NCI-H524 treated with DMSO at 0.1 percent for 48 hours (cell line): ENCODE measurements at regions not wholly inside any gene's neighbourhood (a gene's known extent, or its start where the extent isn't known, plus 50 kb on each side); places are given as distances from the start of the nearest gene placed in this dataset.

Source experiments
- DNase-seq: peaks from one replicate; lab custom pipeline; 2025; lab: John Stamatoyannopoulos, UW

DNA sequence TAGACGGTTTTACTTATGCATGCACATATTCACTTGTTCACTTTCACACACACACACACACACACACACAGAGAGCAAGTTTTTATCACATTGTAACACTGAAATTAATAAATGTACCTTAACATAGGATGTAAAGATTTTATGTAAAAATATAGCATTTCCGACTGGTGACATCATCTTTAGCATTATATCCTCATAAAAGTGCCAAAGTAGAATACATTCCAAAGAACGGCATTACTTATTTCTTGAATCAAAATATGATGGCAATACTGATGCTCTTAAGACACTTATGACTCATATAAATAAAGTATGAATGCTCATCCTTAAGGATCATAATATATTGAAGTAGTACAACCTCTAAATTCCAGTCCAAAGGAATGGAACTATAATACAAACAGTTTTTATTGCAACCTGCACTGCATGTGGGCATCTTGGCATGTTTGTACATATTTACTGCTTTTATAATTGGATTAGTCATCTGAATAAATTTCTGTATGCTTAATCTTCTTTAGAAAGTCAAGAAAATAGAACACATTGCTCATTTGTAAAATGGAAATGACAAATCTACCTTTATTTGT is 290.0 kb upstream of the SEMA3A start:
- no peak for DNase-seq

- no peak for DNase-seq
These were observed 287.9 kb upstream of the SEMA3A start for GRCh38 chr7:84482476-84482875.

- no peak for DNase-seq
These were observed 284.5 kb upstream of the SEMA3A start for GRCh38 chr7:84479059-84479458.

- no peak for DNase-seq
These were observed 283.3 kb upstream of the SEMA3A start for GRCh38 chr7:84477786-84478478.

GRCh38 chr7:84474436-84474835 is 279.8 kb upstream of the SEMA3A start:
- DNase-seq, result no peak

- DNase-seq, result no peak
These were observed 277.0 kb upstream of the SEMA3A start for GRCh38 chr7:84471576-84471975.

GRCh38 chr7:84469034-84469433 is 274.4 kb upstream of the SEMA3A start:
- DNase-seq, result no peak

GRCh38 chr7:84462259-84462658 is 267.7 kb upstream of the SEMA3A start:
- no peak for DNase-seq

DNA sequence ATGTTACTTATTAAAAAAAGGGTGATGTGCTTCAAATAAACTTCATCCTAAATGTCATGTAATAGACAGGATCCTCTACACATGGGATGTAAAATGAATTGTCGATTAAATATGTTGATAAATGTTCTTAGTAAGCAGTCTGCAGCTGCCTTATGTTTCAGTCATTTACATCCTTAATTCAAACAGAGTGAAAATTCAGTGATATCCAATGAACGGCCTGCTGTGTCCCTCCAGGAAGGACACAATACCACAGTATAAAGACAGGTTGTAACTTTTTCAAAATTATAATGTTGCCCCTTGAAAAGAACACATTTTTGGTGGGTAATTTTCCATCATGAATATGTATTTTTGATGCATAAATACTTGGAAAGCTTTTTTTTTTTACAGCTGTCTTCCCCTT is 266.5 kb upstream of the SEMA3A start:
- no peak for DNase-seq

DNA sequence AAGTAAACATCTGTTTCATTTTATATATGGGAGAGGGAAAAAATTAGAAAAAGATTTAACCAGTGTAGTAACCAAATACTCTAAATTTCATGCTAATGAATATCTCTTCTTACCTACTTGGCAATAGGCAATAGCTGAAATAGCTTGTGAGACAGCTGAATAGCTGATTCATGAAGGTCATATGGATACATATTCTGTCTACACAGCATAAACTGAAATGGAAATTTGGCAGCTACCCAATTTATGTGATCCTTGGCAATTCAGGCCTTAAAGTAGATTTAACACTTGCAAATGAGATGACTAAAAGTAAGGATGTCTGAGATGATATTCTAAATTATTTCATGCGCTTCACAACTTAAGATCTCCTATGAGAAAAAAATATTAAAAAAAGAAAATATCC is 261.2 kb upstream of the SEMA3A start:
- DNase-seq, result no peak

- no peak for DNase-seq
These were observed 259.8 kb upstream of the SEMA3A start for GRCh38 chr7:84454174-84454959.

- DNase-seq, result no peak
These were observed 258.0 kb upstream of the SEMA3A start for GRCh38 chr7:84452618-84453017.

- no peak for DNase-seq
These were observed 256.2 kb upstream of the SEMA3A start for GRCh38 chr7:84450772-84451171.

GRCh38 chr7:84447636-84448293 is 253.2 kb upstream of the SEMA3A start:
- DNase-seq, result no peak

- DNase-seq, result no peak
These were observed 252.4 kb upstream of the SEMA3A start for GRCh38 chr7:84446991-84447480.

DNA sequence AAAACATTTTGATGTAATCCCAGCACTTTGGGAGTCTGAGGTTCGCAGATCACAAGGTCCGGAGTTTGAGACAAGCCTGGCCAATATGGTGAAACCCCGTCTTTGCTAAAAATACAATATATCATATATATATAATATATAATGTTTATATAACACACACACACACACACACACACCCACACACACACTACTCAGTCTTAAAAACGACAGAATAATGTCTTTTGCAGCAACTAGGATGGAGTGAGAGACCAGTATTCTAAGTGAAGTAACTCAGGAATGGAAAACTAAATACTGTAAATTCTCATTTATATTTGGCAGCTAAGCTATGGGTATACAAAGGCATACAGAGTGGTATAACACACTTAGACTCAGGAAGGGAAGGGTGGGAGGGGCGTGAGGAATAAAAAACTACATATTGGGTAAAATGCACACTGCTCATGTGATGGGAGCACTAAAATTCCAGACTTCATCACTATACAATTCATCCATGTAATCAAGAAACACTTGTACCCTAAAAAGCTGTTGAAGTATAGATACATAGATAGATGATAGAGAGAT is 231.2 kb upstream of the SEMA3A start:
- DNase-seq, result no peak

- no peak for DNase-seq
These were observed 228.2 kb upstream of the SEMA3A start for GRCh38 chr7:84422790-84423189.

GRCh38 chr7:84412161-84412969 is 217.8 kb upstream of the SEMA3A start:
- no peak for DNase-seq

- DNase-seq, result no peak
These were observed 205.1 kb upstream of the SEMA3A start for GRCh38 chr7:84399661-84400060.

DNA sequence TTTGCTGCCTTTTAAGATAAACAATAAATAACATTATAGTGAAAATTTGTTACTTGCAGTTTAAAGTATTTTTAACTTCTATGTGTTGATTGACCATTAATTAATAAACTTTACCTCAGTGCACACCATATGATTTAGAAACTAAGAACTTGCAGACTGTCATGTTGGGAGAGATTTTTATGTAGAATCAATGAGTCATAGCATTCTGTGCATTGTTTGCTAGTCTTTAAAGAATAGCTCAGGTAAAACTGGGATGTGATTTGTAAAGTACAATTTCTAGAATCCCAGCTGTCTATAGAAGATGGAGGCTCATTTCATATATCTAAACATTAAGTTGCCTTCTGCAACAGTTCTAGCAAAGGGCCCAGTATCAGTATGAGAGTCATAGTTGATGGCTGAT is 199.6 kb upstream of the SEMA3A start:
- no peak for DNase-seq

DNA sequence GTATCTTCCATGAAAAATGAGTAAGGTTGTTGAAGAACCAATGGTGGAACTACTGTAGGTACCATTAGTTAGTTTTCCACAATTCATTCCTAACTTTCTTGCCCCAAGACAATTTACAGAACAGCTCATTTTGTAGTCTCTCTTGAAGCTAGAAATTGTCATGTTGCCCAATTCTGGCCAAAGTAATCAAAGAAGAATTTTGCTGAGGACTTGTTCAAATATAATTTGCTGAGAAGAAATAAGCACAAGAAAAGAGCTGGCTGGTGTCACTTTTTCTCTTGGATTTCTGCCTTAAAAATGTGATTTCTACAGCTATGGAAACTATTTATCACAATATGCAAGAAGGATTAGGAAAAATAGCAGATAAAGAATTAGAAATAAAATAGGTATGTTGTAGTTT is 199.2 kb upstream of the SEMA3A start:
- no peak for DNase-seq
